Testis (tissue), 2 donors: ENCODE measurements at regions not wholly inside any gene's neighbourhood (a gene's known extent, or its start where the extent isn't known, plus 50 kb on each side); places are given as distances from the start of the nearest gene placed in this dataset.

ENCODE experiments used
- DNase-seq: peaks from one replicate; pipeline ENCODE4 v3.0.0-alpha.2; 2019
- H3K27ac ChIP-seq, 2 donors: fragments of 200-600 bp; sonication (generic); one replicate each; pipeline ENCODE4 v1.5.1; 2019
- H3K27me3 ChIP-seq: fragments of 200-600 bp; sonication (generic); one replicate; pipeline ENCODE4 v1.5.1; 2019
- H3K36me3 ChIP-seq: fragments of 200-600 bp; sonication (generic); one replicate; pipeline ENCODE4 v1.5.1; 2017; ENCODE audit warnings: low read depth; ENCODE audit errors: missing control alignments
- H3K4me1 ChIP-seq: fragments of 200-600 bp; sonication (generic); one replicate; pipeline ENCODE4 v1.5.1; 2019
- H3K4me3 ChIP-seq, 2 donors: fragments of 200-600 bp; sonication (generic); one replicate each; pipeline ENCODE4 v1.5.1; 2017 to 2019
- H3K9me3 ChIP-seq: fragments of 200-600 bp; sonication (generic); one replicate; pipeline ENCODE4 v1.5.1; 2017
- POLR2A ChIP-seq: fragments of 450-650 bp; IDR thresholded peaks from one replicate; pipeline ENCODE4 v1.6.1; 2017; ENCODE audit warnings: antibody characterized with exemption, mild to moderate bottlenecking, moderate library complexity
- WGBS, 2 donors: methylation state at CpG; one replicate each; pipeline ENCODE4 v1.1.5; 2018; 5-methylcytosine and 5-hydroxymethylcytosine counted together
- intact Hi-C: fragments of 100-400 bp; cut with DNase I; formaldehyde crosslinking; loops from one replicate; pipeline ENCODE4 v1.15.1; 2023; ENCODE audit warnings: low total_unique reads
- TF ChIP-seq, protein P1 (sequence below), 3 experiments: fragments of 450-650 bp in 2 of 3; fragments of 200-600 bp in 1 of 3; sonication (generic) in 1 of 3; IDR thresholded peaks; one replicate each; pipeline ENCODE4 v1.5.1; 2016 to 2019; ENCODE audit warnings: antibody characterized with exemption in 3 of 3, mild to moderate bottlenecking in 2 of 3, moderate library complexity in 1 of 3

- H3K9me3 ChIP-seq, result no peaks in the 10 kb centered on the region
These were observed 700.4 kb downstream of the OTOL1 start for GRCh38 chr3:162196964-162197363.

GRCh38 chr3:162200836-162201235 is 704.2 kb downstream of the OTOL1 start:
- Histone ChIP-seq H3K27me3 (no peaks in the 10 kb centered on the region), H3K9me3 (no peaks in the 10 kb centered on the region), H3K36me3 (no peaks in the 10 kb centered on the region), H3K4me1 (no peaks in the 10 kb centered on the region), H3K4me3 (no peak overlapping the region), H3K27ac (no peak overlapping the region)
- DNase-seq, result no peak
- TF ChIP-seq, protein P1, sequence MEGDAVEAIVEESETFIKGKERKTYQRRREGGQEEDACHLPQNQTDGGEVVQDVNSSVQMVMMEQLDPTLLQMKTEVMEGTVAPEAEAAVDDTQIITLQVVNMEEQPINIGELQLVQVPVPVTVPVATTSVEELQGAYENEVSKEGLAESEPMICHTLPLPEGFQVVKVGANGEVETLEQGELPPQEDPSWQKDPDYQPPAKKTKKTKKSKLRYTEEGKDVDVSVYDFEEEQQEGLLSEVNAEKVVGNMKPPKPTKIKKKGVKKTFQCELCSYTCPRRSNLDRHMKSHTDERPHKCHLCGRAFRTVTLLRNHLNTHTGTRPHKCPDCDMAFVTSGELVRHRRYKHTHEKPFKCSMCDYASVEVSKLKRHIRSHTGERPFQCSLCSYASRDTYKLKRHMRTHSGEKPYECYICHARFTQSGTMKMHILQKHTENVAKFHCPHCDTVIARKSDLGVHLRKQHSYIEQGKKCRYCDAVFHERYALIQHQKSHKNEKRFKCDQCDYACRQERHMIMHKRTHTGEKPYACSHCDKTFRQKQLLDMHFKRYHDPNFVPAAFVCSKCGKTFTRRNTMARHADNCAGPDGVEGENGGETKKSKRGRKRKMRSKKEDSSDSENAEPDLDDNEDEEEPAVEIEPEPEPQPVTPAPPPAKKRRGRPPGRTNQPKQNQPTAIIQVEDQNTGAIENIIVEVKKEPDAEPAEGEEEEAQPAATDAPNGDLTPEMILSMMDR (IDR thresholded peaks at IDR 0.05), result no peak
- TF ChIP-seq POLR2A, result no peak
- intact Hi-C loops, result no loop called here
- WGBS, 2 donors, result 43 to 52% methylated on average over 7 of the region's 7 CpGs

More at GRCh38 chr3:162196964-162197363, 700.4 kb downstream of the OTOL1 start:
- Histone ChIP-seq H3K36me3 (no peaks in the 10 kb centered on the region), H3K4me3 (no peak overlapping the region), H3K27me3 (no peaks in the 10 kb centered on the region), H3K27ac (no peak overlapping the region), H3K4me1 (no peaks in the 10 kb centered on the region)
- WGBS, 2 donors, result 61 to 63% methylated on average over 2 of the region's 2 CpGs
- intact Hi-C loops, result no loop called here
- TF ChIP-seq, protein P1 (IDR thresholded peaks at IDR 0.05), result no peak
- TF ChIP-seq POLR2A, result no peak
- no peak for DNase-seq

DNA sequence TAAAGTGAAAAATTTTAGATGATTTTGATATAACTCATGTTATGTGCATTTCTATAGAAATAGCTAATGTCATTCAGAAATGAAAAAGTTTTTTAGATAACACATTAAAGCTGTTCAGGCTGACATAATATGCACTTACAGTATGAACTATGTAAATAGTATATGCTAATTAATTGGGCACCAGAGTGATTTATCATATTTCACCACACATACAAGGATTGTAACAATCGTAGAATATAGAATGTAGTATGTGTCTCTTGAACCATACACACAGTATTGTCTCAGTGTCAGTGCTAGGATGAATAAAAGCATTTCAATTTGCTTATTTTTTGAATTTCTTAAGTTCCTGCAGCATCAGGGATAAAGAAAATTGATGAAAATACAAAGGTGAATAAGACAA is 710.0 kb downstream of the OTOL1 start:
- WGBS, 2 donors, result 87 to 89% methylated on average over 1 of the region's 1 CpG

DNA sequence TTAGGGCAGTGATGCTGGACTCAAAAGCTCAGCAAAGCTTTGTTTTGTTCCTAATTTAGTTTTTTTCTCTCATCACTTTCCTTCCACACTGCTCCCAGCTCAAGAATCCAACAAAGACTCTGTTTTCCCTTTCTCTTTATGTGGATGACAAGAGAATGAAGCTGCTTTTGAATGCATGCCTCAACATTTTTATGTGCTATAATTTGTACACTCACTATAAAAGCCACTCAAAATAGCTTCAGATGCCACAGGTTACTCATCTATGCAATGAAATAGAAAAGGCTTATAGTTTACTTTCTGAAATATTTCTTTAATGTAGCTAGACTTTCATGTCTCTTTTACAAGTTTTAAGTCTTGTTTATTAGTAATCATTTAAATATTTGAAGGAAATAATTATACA is 714.9 kb downstream of the OTOL1 start:
- TF ChIP-seq, protein P1 (IDR thresholded peaks at IDR 0.05), result no peak
- TF ChIP-seq POLR2A, result no peak
- intact Hi-C loops, result no loop called here

More for the DNA sequence above, 710.0 kb downstream of the OTOL1 start:
- H3K9me3 ChIP-seq, result no peaks in the 10 kb centered on the region
- no peaks in the 10 kb centered on the region for H3K36me3 ChIP-seq
- TF ChIP-seq, protein P1 (IDR thresholded peaks at IDR 0.05), result no peak
- TF ChIP-seq POLR2A, result no peak
- no peak for DNase-seq
- no peak overlapping the region for H3K27ac ChIP-seq
- H3K4me1 ChIP-seq, result no peaks in the 10 kb centered on the region
- H3K4me3 ChIP-seq, result no peak overlapping the region
- H3K27me3 ChIP-seq, result no peaks in the 10 kb centered on the region
- intact Hi-C loops, result no loop called here

DNA sequence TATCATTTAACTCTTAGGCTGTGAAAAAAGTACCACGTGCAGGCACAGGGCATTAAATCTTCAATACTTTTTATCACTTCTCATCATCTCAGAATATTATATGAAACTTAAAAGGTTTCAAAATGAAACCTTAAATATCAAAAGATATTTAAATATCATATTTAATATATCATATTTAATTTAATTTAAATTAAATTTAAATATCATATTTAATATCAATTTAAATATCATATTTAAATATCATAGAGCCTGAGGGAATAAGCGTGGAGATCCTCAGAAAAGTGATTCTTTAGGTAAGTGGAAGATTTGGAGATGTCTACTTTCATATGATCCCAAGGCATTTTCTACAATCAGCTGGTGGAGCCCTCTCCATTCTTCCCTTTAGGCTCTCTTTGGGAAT is 716.6 kb downstream of the OTOL1 start:
- Histone ChIP-seq H3K9me3 (no peaks in the 10 kb centered on the region), H3K27ac (no peak overlapping the region), H3K4me1 (no peaks in the 10 kb centered on the region), H3K27me3 (no peaks in the 10 kb centered on the region), H3K4me3 (no peak overlapping the region), H3K36me3 (no peaks in the 10 kb centered on the region)
- intact Hi-C loops, result no loop called here
- no peak for DNase-seq
- TF ChIP-seq POLR2A, result no peak
- TF ChIP-seq, protein P1 (IDR thresholded peaks at IDR 0.05), result no peak
- WGBS, 2 donors, result 88 to 93% methylated on average over 2 of the region's 2 CpGs

More for the DNA sequence above, 714.9 kb downstream of the OTOL1 start:
- H3K4me3 ChIP-seq, result no peak overlapping the region
- H3K9me3 ChIP-seq, result no peaks in the 10 kb centered on the region
- H3K4me1 ChIP-seq, result no peaks in the 10 kb centered on the region
- no peak for DNase-seq
- H3K27me3 ChIP-seq, result no peaks in the 10 kb centered on the region
- H3K27ac ChIP-seq, result no peak overlapping the region
- H3K36me3 ChIP-seq, result no peaks in the 10 kb centered on the region
